Endodermal cell (in vitro differentiated cells): ENCODE measurements at regions not wholly inside any gene's neighbourhood (a gene's known extent, or its start where the extent isn't known, plus 50 kb on each side); places are given as distances from the start of the nearest gene placed in this dataset.

Experiments
- DNase-seq: peaks from one replicate; pipeline ENCODE4 v3.0.0-alpha.2; 2017
- H3K27ac ChIP-seq: 2 replicates; pipeline ENCODE4 v1.5.1; 2013; ENCODE audit warnings: mild to moderate bottlenecking, low read depth, low read length, moderate library complexity
- H3K27me3 ChIP-seq: 2 replicates; pipeline ENCODE4 v1.6.1; 2013; ENCODE audit warnings: mild to moderate bottlenecking, low read length, moderate library complexity; ENCODE audit not compliant: insufficient read depth, control insufficient read depth, poor library complexity, severe bottlenecking
- H3K36me3 ChIP-seq: 2 replicates; pipeline ENCODE4 v1.7.0; 2013; ENCODE audit warnings: mild to moderate bottlenecking, low read length, moderate library complexity; ENCODE audit not compliant: control insufficient read depth, insufficient read depth
- H3K4me1 ChIP-seq: one replicate; pipeline ENCODE4 v1.7.0; 2013; ENCODE audit warnings: low read length; ENCODE audit not compliant: control insufficient read depth, insufficient read depth
- H3K4me3 ChIP-seq: 2 replicates; pipeline ENCODE4 v1.5.1; 2013; ENCODE audit warnings: mild to moderate bottlenecking, low read length, moderate library complexity
- H3K9ac ChIP-seq: 2 replicates; pipeline ENCODE4 v1.6.1; 2013; ENCODE audit warnings: mild to moderate bottlenecking, low read length, moderate library complexity; ENCODE audit not compliant: poor library complexity, severe bottlenecking; ENCODE audit errors: extremely low read depth
- H3K9me3 ChIP-seq: 2 replicates; pipeline ENCODE4 v1.6.1; 2013; ENCODE audit warnings: mild to moderate bottlenecking, low read length, moderate library complexity; ENCODE audit not compliant: control insufficient read depth
- H3K27ac Mint-ChIP-seq: 2 replicates; pipeline ENCODE4 v1.8.0; 2020; ENCODE audit warnings: mixed read lengths
- H3K27me3 Mint-ChIP-seq: 2 replicates; pipeline ENCODE4 v1.8.0; 2021; ENCODE audit warnings: mild to moderate bottlenecking, mixed read lengths; ENCODE audit not compliant: insufficient read depth
- H3K36me3 Mint-ChIP-seq: 2 replicates; pipeline ENCODE4 v1.8.0; 2020; ENCODE audit warnings: low read depth, mixed read lengths
- H3K4me1 Mint-ChIP-seq: 2 replicates; pipeline ENCODE4 v1.8.0; 2020; ENCODE audit warnings: mixed read lengths
- H3K4me3 Mint-ChIP-seq: 2 replicates; pipeline ENCODE4 v1.8.0; 2020; ENCODE audit warnings: mild to moderate bottlenecking, moderate library complexity, mixed read lengths
- H3K9me3 Mint-ChIP-seq: 2 replicates; pipeline ENCODE4 v1.8.0; 2020; ENCODE audit warnings: mild to moderate bottlenecking, mixed read lengths
- CTCF ChIP-seq: fragments of 200-600 bp; sonication (generic); conservative IDR thresholded peaks from 2 replicates; pipeline ENCODE4 v1.5.0; 2021; ENCODE audit warnings: antibody characterized with exemption, mild to moderate bottlenecking
- WGBS, 2 experiments: methylation state at CpG; one replicate each; pipeline versions ENCODE4 v1.1.5 to v1.1.7; 2013; ENCODE audit warnings: missing lambda C conversion rate in 2 of 2, mixed read lengths in 1 of 2; ENCODE audit not compliant: insufficient coverage in 1 of 2, insufficient read length in 1 of 2; 5-methylcytosine and 5-hydroxymethylcytosine counted together

- Mint-ChIP-seq H3K27me3 (peaks cover 49% of the 10 kb centered on the region), H3K9me3 (no peaks in the 10 kb centered on the region), H3K4me1 (no peaks in the 10 kb centered on the region), H3K36me3 (no peaks in the 10 kb centered on the region), H3K4me3 (no peak overlapping the region), H3K27ac (no peak overlapping the region)
- no peak for DNase-seq
- no peak for TF ChIP-seq CTCF
- H3K9me3 ChIP-seq = no peaks in the 10 kb centered on the region
- WGBS, 2 experiments = 50% methylated on average over 2 of the region's 2 CpGs; no CpG with 5 or more reads in 1 of the 2 experiments
- no peaks in the 10 kb centered on the region for H3K36me3 ChIP-seq
- H3K4me1 ChIP-seq = no peaks in the 10 kb centered on the region
- no peak overlapping the region for H3K27ac ChIP-seq
- H3K9ac ChIP-seq = no peak overlapping the region
- H3K4me3 ChIP-seq = no peak overlapping the region
- H3K27me3 ChIP-seq = peaks cover 55% of the 10 kb centered on the region
Observed at GRCh38 chr1:78322928-78323680, 167.7 kb upstream of the PTGFR start.

GRCh38 chr1:78325293-78325692 is 165.5 kb upstream of the PTGFR start:
- Mint-ChIP-seq H3K27ac (no peak overlapping the region), H3K36me3 (no peaks in the 10 kb centered on the region), H3K27me3 (peaks cover 66% of the 10 kb centered on the region), H3K4me3 (no peak overlapping the region), H3K9me3 (no peaks in the 10 kb centered on the region), H3K4me1 (no peaks in the 10 kb centered on the region)
- DNase-seq = peak; percentile 59
- Histone ChIP-seq H3K4me3 (no peak overlapping the region), H3K4me1 (no peaks in the 10 kb centered on the region), H3K27me3 (peaks cover 52% of the 10 kb centered on the region), H3K27ac (no peak overlapping the region), H3K9ac (no peak overlapping the region), H3K9me3 (no peaks in the 10 kb centered on the region), H3K36me3 (no peaks in the 10 kb centered on the region)
- 63 to 85% methylated on average over 2 to 3 of the region's 3 CpGs for WGBS, 2 experiments
- TF ChIP-seq CTCF = peak; percentile 63

GRCh38 chr1:78329475-78329874 is 161.3 kb upstream of the PTGFR start:
- Histone ChIP-seq H3K4me1 (no peaks in the 10 kb centered on the region), H3K4me3 (no peak overlapping the region), H3K9ac (no peak overlapping the region), H3K36me3 (no peaks in the 10 kb centered on the region), H3K9me3 (no peaks in the 10 kb centered on the region), H3K27me3 (peaks cover 27% of the 10 kb centered on the region), H3K27ac (no peak overlapping the region)
- no peak for DNase-seq
- WGBS, 2 experiments = 69 to 96% methylated on average over 3 to 5 of the region's 5 CpGs
- Mint-ChIP-seq H3K4me1 (no peaks in the 10 kb centered on the region), H3K27me3 (peaks cover 59% of the 10 kb centered on the region), H3K9me3 (no peaks in the 10 kb centered on the region), H3K4me3 (no peak overlapping the region), H3K36me3 (no peaks in the 10 kb centered on the region), H3K27ac (no peak overlapping the region)
- no peak for TF ChIP-seq CTCF
